Neural cell (in vitro differentiated cells): ENCODE measurements at regions not wholly inside any gene's neighbourhood (a gene's known extent, or its start where the extent isn't known, plus 50 kb on each side); places are given as distances from the start of the nearest gene placed in this dataset.

ENCODE experiments used
- EZH2 ChIP-seq: fragments of 200-600, 300-800 bp; shearing (Covaris generic), sonication (generic); IDR thresholded peaks from 2 replicates; pipeline ENCODE4 v1.6.1; 2014; ENCODE audit warnings: antibody characterized with exemption, low read length, borderline replicate concordance, mild to moderate bottlenecking; ENCODE audit not compliant: insufficient read depth, poor library complexity, severe bottlenecking
- MXI1 ChIP-seq: fragments of 450-650 bp; conservative IDR thresholded peaks from 2 replicates; pipeline ENCODE4 v1.6.1; 2014; ENCODE audit warnings: antibody characterized with exemption, mild to moderate bottlenecking; ENCODE audit not compliant: poor library complexity, severe bottlenecking
- POLR2AphosphoS5 ChIP-seq: IDR thresholded peaks from 2 replicates; pipeline ENCODE4 v1.6.1; 2012
- RAD21 ChIP-seq: fragments of 450-650 bp; conservative IDR thresholded peaks from 2 replicates; pipeline ENCODE4 v1.6.1; 2014; ENCODE audit warnings: antibody characterized with exemption, mild to moderate bottlenecking, moderate library complexity
- REST ChIP-seq: IDR thresholded peaks from 2 replicates; pipeline ENCODE4 v1.6.1; 2012; ENCODE audit warnings: borderline replicate concordance
- SMC3 ChIP-seq: fragments of 450-650 bp; conservative IDR thresholded peaks from 2 replicates; pipeline ENCODE4 v1.6.1; 2014; ENCODE audit warnings: antibody characterized with exemption, mild to moderate bottlenecking, moderate library complexity; ENCODE audit not compliant: poor library complexity
- TAF1 ChIP-seq: IDR thresholded peaks from 2 replicates; pipeline ENCODE4 v1.6.1; 2012; ENCODE audit warnings: low read depth
- TF ChIP-seq, protein P1 (sequence below): fragments of 450-650 bp; IDR thresholded peaks from 2 replicates; pipeline ENCODE4 v1.5.1; 2014; ENCODE audit warnings: antibody characterized with exemption, mild to moderate bottlenecking, moderate library complexity; ENCODE audit not compliant: poor library complexity, severe bottlenecking

DNA sequence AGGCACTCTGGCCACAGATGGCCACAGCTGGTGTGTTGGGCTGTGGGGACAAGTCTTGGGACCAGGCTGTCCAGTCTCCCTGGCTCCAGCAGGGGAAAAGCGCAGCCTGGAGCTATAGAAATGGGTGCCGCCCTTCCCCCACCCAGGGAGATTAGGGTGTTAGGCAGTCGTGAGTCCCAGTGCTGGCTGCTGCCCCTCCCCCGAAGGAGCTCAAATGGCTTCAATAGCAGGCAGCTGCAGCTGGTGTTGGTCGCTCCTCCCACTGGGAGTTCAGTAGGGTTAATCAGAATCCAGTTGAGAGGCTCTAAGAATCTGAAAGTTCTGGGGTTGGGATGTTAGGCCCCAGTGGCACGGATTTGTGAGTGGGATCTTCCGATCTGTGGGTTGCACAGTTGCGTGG lies 595.6 kb upstream of the PKN2 start:
- TF ChIP-seq EZH2 (no peak), SMC3 (no peak), REST (no peak), POLR2AphosphoS5 (no peak), RAD21 (no peak), MXI1 (no peak), TAF1 (no peak)
- TF ChIP-seq, protein P1, sequence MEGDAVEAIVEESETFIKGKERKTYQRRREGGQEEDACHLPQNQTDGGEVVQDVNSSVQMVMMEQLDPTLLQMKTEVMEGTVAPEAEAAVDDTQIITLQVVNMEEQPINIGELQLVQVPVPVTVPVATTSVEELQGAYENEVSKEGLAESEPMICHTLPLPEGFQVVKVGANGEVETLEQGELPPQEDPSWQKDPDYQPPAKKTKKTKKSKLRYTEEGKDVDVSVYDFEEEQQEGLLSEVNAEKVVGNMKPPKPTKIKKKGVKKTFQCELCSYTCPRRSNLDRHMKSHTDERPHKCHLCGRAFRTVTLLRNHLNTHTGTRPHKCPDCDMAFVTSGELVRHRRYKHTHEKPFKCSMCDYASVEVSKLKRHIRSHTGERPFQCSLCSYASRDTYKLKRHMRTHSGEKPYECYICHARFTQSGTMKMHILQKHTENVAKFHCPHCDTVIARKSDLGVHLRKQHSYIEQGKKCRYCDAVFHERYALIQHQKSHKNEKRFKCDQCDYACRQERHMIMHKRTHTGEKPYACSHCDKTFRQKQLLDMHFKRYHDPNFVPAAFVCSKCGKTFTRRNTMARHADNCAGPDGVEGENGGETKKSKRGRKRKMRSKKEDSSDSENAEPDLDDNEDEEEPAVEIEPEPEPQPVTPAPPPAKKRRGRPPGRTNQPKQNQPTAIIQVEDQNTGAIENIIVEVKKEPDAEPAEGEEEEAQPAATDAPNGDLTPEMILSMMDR = no peak
